ENCODE measurements at regions not wholly inside any gene's neighbourhood (a gene's known extent, or its start where the extent isn't known, plus 50 kb on each side); places are given as distances from the start of the nearest gene placed in this dataset.

DNA sequence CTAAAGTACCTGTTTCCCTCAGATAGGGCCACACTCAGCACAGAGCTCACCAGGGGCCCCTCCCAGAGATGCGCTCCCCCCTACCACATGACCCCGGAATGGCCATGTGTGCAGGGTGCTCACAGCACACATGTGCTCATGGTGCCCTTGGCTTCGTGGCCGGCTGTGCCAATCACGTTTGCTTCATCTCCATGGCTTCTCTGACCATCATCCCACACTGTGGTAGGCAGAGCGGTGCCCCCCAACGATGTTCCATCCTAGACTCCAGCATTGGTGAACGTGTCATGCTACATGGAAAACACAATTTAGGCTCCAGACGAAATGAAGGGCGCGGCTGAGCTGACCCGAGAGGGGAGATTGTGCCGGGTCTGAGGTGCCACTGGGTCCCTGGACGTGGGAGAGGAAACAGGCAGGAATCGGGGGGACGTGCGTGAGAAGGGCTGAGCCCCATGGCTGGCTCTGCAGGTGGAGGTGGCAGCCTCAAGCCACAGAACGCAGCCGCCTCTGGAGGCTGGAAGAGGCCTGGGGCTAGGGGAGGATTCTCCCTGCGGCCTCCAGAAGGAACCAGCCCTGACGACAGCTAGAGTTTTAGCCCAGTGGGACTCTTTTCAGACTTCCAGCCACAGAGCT, 126.5 kb downstream of the DLL1 start:
- Histone ChIP-seq H3K27me3 (ENCODE audit: control insufficient read depth, insufficient read depth) (no peaks in the 10 kb centered on the region), H3K4me3 (ENCODE audit: low read length) (no peak overlapping the region), H3K9me3 (ENCODE audit: control insufficient read depth, low read length) (no peaks in the 10 kb centered on the region), H3K27ac (ENCODE audit: low read length) (no peak overlapping the region), H3K4me1 (ENCODE audit: control insufficient read depth, insufficient read depth, low read length) (peaks cover 4% of the 10 kb centered on the region)
- DNase-seq, result peak in 1 of 3 donors; percentile 31
- 82% methylated on average over 21 of the region's 21 CpGs for WGBS
- ATAC-seq, result no peak
- intact Hi-C loops (cut with DNase I), result no loop called here

DNA sequence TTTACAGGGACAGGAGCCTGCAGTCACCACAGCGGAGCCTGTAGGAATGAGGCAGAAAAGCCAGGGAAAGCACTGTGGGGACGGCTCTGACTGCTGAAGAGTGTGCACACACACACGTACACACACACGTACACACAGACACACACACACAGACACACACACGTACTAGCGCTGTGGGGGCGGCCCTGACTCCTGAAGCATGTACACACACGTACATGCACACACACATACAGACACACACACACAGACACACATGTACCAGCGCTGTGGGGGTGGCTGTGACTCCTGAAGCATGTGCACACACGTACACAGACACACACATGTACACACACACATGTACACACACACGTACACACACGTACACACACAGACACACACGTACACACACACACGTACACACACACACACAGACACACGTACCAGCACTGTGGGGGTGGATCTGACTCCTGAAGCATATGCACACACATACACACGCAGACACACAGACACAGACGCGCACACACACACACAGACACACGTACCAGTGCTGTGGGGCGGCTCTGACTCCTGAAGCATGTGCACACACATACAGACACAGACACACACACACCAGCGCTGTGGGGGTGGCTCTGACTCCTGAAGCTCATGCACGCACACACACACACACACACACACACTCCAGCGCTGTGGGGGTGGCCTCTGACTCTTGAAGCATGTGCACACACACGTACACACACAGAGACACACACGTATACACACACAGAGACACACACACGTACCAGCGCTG, 127.3 kb downstream of the DLL1 start:
- WGBS, result 94% methylated on average over 27 of the region's 27 CpGs
- no peaks in the 10 kb centered on the region for H3K9me3 ChIP-seq (ENCODE audit: control insufficient read depth, low read length)
- DNase-seq (peak in 1 of 3 donors; percentile 12), ATAC-seq (no peak)
- intact Hi-C loops (cut with DNase I), result no loop called here
- no peak overlapping the region for H3K27ac ChIP-seq (ENCODE audit: low read length)
- H3K27me3 ChIP-seq (ENCODE audit: control insufficient read depth, insufficient read depth), result no peaks in the 10 kb centered on the region
- no peak overlapping the region for H3K4me3 ChIP-seq (ENCODE audit: low read length)
- H3K4me1 ChIP-seq (ENCODE audit: control insufficient read depth, insufficient read depth, low read length), result peaks cover 4% of the 10 kb centered on the region

DNA sequence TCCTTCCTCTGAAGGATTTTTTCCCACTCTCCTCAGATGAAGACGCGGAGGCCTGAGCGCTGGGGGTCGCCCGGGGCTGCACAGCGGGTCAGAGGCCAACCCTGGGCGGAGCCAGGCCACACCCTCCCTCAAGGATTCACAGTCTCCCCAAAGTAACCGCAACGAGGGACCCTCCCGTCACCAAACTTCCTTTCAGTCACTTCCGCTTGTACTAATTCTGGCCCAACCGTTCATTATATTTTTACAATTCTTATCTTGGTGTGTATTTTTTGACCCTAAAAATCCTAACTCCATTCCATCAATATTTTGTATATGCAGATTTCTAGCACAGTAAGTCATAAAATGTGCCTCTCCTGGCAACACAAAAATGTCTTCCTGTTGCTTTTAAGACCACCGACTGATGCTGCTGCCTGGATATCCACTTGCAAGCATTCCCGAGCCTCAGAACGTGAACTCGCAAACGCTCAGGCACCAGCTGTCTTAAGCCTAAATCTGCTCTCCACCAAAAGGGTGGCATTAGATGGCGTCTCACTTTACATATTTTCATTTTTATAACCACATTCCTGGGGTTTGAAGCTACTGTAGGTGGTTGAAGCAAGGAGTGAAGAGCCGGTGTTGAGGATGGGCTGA, 128.0 kb downstream of the DLL1 start:
- WGBS, result 83% methylated on average over 19 of the region's 19 CpGs
- H3K4me3 ChIP-seq (ENCODE audit: low read length), result no peak overlapping the region
- H3K9me3 ChIP-seq (ENCODE audit: control insufficient read depth, low read length), result no peaks in the 10 kb centered on the region
- intact Hi-C loops (cut with DNase I), result no loop called here
- H3K4me1 ChIP-seq (ENCODE audit: control insufficient read depth, insufficient read depth, low read length), result peaks cover 4% of the 10 kb centered on the region
- H3K27me3 ChIP-seq (ENCODE audit: control insufficient read depth, insufficient read depth), result no peaks in the 10 kb centered on the region
- DNase-seq (peak in 1 of 3 donors; percentile 36), ATAC-seq (no peak)
- no peak overlapping the region for H3K27ac ChIP-seq (ENCODE audit: low read length)

DNA sequence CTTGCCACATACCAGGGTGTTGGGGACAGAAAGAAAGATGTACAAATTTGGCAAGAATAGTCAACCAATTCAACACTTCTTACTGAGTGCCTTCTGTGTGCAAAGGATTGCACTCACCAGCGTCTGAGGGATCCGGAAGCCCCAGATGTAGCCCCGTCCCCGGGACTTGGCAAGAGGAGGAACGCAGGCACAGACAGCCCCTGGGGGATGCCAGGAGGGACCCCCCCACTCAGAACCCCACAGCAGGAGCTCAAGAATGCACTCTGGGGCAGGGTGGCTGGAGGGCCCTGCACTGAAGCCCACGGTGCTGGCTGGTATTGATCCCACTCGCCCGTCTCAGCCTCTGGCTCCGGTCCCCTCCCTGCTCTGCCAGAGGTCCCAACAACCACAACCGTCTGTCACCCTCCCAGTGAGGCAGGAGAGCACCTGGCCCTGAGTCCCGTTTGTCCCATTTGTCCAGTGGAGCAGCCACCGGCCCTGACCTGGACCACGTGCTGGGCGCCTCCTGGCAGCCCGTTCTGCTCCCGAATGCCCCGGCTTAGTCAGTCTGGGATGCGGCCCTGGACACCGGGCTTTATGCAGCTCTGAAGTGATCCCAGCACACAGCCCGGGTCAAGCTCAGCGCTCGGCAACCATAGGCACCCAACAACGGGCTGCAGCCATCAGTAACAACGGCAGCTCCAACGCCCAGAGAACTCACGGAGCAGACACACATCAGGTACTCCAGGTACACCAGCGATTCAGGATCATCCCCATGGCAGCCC, 128.7 kb downstream of the DLL1 start:
- no peak for ATAC-seq
- DNase-seq, result peak in 1 of 3 donors; percentile 48
- peaks cover 4% of the 10 kb centered on the region for H3K4me1 ChIP-seq (ENCODE audit: control insufficient read depth, insufficient read depth, low read length)
- intact Hi-C loops (cut with DNase I), result no loop called here
- H3K27ac ChIP-seq (ENCODE audit: low read length), result no peak overlapping the region
- 94% methylated on average over 27 of the region's 27 CpGs for WGBS
- H3K4me3 ChIP-seq (ENCODE audit: low read length), result no peak overlapping the region
- H3K27me3 ChIP-seq (ENCODE audit: control insufficient read depth, insufficient read depth), result no peaks in the 10 kb centered on the region
- H3K9me3 ChIP-seq (ENCODE audit: control insufficient read depth, low read length), result no peaks in the 10 kb centered on the region

DNA sequence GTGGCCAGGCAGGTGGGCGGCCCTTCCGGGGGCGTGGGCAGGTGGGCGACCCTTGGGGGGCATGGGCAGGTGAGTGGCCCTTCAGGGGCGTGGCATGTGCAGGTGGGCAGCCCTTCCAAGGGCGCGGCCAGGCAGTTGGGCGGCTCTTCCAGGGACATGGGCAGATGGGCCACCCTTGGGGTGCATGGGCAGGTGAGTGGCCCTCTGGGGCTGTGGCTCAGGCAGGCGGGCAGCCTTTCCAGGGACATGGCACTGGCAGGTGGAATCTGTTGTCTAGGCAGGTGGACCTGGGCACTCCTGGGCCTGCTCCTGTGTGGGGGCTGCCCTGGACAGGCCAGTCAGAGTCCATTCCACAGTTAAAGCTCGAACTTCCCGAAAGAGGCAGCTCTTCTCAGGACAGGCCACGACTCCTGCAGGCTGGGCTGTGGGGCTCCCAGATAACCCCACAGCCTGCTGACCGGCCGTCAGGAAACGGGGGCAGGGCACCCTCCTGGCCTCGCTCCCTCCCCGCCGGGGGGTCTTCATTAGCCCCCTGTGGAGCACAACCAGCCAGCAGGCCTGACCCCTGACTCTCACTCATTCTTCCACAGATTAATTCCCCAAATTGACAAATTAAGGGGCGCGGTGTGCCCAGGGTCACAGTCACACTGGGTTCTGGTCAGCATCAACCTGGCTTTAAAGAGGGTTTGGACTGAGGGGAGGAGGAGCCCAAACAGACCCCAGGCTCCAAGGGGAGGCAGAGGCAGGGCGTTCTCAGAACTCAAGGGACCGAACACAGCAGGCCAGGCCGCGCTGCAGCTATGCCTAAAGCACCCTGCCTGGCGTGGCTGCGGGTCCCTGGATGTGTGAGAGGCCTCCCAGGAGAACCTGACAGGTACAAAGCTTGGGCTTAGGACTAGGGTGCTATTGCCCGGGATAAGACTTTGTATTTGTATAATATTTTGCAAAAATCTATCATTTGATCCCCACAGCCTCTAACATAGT, 130.0 kb downstream of the DLL1 start:
- DNase-seq (peak in 1 of 3 donors; percentile 53), ATAC-seq (no peak)
- Histone ChIP-seq H3K27ac (ENCODE audit: low read length) (no peak overlapping the region), H3K27me3 (ENCODE audit: control insufficient read depth, insufficient read depth) (no peaks in the 10 kb centered on the region), H3K4me3 (ENCODE audit: low read length) (no peak overlapping the region), H3K9me3 (ENCODE audit: control insufficient read depth, low read length) (no peaks in the 10 kb centered on the region), H3K4me1 (ENCODE audit: control insufficient read depth, insufficient read depth, low read length) (peaks cover 4% of the 10 kb centered on the region)
- WGBS, result 86% methylated on average over 27 of the region's 27 CpGs
- intact Hi-C loops (cut with DNase I), result no loop called here

DNA sequence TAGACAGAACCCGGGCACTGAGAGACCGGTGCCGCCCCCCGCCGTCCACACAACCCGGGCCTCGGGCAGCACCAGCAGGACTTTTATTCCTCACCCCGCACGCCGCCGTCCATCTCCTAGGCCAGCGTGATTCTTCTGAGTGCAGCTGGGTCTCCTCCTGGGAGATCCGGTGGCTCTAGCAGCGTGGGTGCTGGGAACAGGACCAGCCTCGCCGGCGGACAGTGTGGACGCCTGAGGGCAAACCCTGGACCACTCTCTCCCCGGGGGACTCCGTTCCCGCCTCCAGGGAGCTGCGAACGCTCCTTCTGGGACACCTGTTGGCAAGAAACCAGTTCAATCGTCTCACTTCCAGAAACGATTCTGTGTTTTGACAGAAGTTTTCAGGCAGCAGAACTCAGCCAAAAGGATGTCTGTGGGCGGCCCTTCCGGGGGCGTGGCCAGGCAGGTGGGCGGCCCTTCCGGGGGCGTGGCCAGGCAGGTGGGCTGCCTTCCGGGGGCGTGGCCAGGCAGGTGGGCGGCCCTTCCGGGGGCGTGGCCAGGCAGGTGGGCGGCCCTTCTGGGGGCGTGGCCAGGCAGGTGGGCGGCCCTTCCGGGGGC, 130.7 kb downstream of the DLL1 start:
- no peak overlapping the region for H3K27ac ChIP-seq (ENCODE audit: low read length)
- 94% methylated on average over 40 of the region's 40 CpGs for WGBS
- ATAC-seq (no peak), DNase-seq (peak in 2 of 3 donors; percentile 41 to 45)
- no peak overlapping the region for H3K4me3 ChIP-seq (ENCODE audit: low read length)
- intact Hi-C loops (cut with DNase I), result no loop called here
- no peaks in the 10 kb centered on the region for H3K27me3 ChIP-seq (ENCODE audit: control insufficient read depth, insufficient read depth)
- H3K9me3 ChIP-seq (ENCODE audit: control insufficient read depth, low read length), result no peaks in the 10 kb centered on the region
- peaks cover under 1% of the 10 kb centered on the region for H3K4me1 ChIP-seq (ENCODE audit: control insufficient read depth, insufficient read depth, low read length)

DNA sequence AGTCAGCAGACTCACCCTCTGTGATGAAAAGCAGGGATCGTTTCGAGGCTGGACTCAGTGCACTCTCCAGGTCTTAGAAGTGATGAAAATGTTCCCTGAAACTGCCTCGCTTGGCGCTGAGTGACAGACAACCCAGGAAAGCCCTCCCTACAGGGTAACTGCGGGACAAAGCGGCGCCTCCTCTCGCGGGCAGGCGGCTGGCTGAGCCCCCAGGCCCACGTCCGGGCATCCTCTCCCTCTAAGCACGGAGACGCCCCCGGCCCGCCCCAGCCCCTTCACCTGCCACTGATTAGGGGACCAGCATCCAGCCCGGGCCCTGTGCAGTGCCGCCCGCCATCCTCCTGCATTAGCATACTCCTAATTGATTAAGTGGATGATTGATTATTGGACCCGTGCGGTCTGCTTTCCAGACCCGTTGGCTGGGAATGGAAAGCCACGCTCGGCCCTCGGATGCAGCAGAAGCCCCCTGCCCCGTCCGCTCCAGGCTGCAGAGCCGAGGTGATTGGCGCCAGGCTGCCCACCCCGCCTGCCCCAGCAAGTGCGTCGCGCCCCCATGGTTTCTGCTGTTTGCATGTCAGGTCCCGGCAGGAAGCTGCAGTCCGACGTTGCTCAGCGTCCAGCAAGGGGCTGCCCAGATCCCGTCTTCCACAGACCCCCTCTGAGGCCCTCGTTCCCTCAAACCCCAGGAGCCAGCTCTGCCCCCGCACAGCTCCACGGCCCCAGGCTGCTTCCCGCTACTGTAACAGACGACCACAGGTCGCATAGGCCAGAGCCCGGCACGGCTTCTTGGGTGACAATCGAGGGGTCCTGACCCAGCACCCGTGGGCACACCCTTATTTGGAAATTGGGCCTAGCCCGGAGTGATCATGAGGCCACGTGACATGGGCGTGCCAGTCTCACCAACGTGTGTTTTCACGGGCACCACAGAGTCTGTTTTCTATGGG, 131.6 kb downstream of the DLL1 start:
- WGBS, result 88% methylated on average over 53 of the region's 53 CpGs
- DNase-seq, result peak in 2 of 3 donors; percentile 30 to 39
- intact Hi-C loops (cut with DNase I), result no loop called here

DNA sequence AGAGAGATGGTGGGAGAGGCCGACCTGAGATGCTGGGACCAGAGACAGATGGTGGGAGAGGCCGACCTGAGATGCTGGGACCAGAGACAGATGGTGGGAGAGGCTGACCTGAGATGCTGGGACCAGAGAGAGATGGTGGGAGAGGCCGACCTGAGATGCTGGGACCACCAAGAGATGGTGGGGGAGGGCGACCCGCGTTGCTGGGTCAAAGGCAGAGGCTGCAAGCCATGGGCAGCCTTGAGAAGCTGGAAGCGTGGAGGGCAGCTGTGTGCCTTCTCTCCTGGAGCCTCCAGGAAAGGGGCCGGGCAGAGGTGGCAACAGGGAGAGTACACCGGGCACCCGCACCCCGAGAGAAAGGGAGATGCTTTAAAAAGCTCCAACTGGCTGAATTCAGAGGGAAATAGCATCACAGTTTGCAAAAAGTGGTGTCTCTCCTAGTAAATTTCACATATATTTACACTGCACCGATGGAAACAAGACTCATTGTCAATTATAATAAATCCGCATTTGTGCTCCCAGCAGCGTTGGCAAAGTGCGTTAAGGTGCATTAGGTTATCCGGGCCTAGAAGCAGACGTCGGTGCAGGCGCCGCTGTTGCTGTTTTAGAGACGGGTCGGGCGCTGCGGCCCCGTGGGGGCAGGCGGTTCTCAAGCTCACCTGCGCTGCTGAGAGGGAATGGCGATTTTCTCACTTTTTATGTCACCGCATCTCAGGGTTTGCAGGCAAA, 132.4 kb downstream of the DLL1 start:
- 88% methylated on average over 29 of the region's 29 CpGs for WGBS
- no peaks in the 10 kb centered on the region for H3K27me3 ChIP-seq (ENCODE audit: control insufficient read depth, insufficient read depth)
- ATAC-seq (no peak), DNase-seq (peak in 1 of 3 donors; percentile 33)
- H3K4me3 ChIP-seq (ENCODE audit: low read length), result no peak overlapping the region
- H3K27ac ChIP-seq (ENCODE audit: low read length), result no peak overlapping the region
- H3K4me1 ChIP-seq (ENCODE audit: control insufficient read depth, insufficient read depth, low read length), result no peaks in the 10 kb centered on the region
- no peaks in the 10 kb centered on the region for H3K9me3 ChIP-seq (ENCODE audit: control insufficient read depth, low read length)
- intact Hi-C loops (cut with DNase I), result no loop called here

More for the DNA sequence above, 131.6 kb downstream of the DLL1 start:
- no peaks in the 10 kb centered on the region for H3K27me3 ChIP-seq (ENCODE audit: control insufficient read depth, insufficient read depth)
- no peaks in the 10 kb centered on the region for H3K4me1 ChIP-seq (ENCODE audit: control insufficient read depth, insufficient read depth, low read length)
- no peak for ATAC-seq
- no peak overlapping the region for H3K4me3 ChIP-seq (ENCODE audit: low read length)
- H3K27ac ChIP-seq (ENCODE audit: low read length), result no peak overlapping the region
- H3K9me3 ChIP-seq (ENCODE audit: control insufficient read depth, low read length), result no peaks in the 10 kb centered on the region

All from right cardiac atrium (tissue), 5 donors.